ENCODE measurements at regions not wholly inside any gene's neighbourhood (a gene's known extent, or its start where the extent isn't known, plus 50 kb on each side); places are given as distances from the start of the nearest gene placed in this dataset.

GRCh38 chr4:125546272-125546671 lies 231.5 kb downstream of the FAT4 start:
- Histone ChIP-seq H3K4me3 (ENCODE audit: low read depth in 1 of 3, low read length in 3 of 3) (no peak overlapping the region), H3K27ac (ENCODE audit: low read depth in 1 of 2, low read length in 2 of 2) (no peak overlapping the region), H3K4me1 (ENCODE audit: control insufficient read depth in 4 of 4, insufficient read depth in 4 of 4, low read length in 3 of 4) (no peaks in the 10 kb centered on the region), H3K9me3 (ENCODE audit: control insufficient read depth in 4 of 4, low read length in 3 of 4) (peaks cover 1 to 6% (median 5%) of the 10 kb centered on the region in 4 donors), H3K36me3 (ENCODE audit: control insufficient read depth in 4 of 4, insufficient read depth in 3 of 4, low read depth in 1 of 4, low read length in 3 of 4) (no peaks in the 10 kb centered on the region), H3K9ac (ENCODE audit: low read depth in 1 of 2, low read length in 2 of 2) (no peak overlapping the region), H3K27me3 (ENCODE audit: control insufficient read depth in 4 of 4, insufficient read depth in 4 of 4, low read length in 3 of 4) (no peaks in the 10 kb centered on the region)
- TF ChIP-seq SP1 (IDR thresholded peaks at IDR 0.05), result no peak
- no peak for TF ChIP-seq GABPA (IDR thresholded peaks at IDR 0.05 in 1 of 2, conservative IDR thresholded peaks at IDR 0.05 in 1 of 2)
- TF ChIP-seq HNF4G (IDR thresholded peaks at IDR 0.05), result no peak
- no peak for TF ChIP-seq EGR1 (IDR thresholded peaks at IDR 0.05; ENCODE audit: low read depth in 2 of 2)
- no peak for TF ChIP-seq FOXA1 (IDR thresholded peaks at IDR 0.05)
- no peak for TF ChIP-seq HNF4A (conservative IDR thresholded peaks at IDR 0.05)
- no peak for TF ChIP-seq JUND (IDR thresholded peaks at IDR 0.05)
- no peak for TF ChIP-seq TAF1 (conservative IDR thresholded peaks at IDR 0.05)
- TF ChIP-seq, protein P1, sequence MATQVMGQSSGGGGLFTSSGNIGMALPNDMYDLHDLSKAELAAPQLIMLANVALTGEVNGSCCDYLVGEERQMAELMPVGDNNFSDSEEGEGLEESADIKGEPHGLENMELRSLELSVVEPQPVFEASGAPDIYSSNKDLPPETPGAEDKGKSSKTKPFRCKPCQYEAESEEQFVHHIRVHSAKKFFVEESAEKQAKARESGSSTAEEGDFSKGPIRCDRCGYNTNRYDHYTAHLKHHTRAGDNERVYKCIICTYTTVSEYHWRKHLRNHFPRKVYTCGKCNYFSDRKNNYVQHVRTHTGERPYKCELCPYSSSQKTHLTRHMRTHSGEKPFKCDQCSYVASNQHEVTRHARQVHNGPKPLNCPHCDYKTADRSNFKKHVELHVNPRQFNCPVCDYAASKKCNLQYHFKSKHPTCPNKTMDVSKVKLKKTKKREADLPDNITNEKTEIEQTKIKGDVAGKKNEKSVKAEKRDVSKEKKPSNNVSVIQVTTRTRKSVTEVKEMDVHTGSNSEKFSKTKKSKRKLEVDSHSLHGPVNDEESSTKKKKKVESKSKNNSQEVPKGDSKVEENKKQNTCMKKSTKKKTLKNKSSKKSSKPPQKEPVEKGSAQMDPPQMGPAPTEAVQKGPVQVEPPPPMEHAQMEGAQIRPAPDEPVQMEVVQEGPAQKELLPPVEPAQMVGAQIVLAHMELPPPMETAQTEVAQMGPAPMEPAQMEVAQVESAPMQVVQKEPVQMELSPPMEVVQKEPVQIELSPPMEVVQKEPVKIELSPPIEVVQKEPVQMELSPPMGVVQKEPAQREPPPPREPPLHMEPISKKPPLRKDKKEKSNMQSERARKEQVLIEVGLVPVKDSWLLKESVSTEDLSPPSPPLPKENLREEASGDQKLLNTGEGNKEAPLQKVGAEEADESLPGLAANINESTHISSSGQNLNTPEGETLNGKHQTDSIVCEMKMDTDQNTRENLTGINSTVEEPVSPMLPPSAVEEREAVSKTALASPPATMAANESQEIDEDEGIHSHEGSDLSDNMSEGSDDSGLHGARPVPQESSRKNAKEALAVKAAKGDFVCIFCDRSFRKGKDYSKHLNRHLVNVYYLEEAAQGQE (IDR thresholded peaks at IDR 0.05), result no peak
- no peak for TF ChIP-seq RAD21 (IDR thresholded peaks at IDR 0.05)
- TF ChIP-seq, protein P2, sequence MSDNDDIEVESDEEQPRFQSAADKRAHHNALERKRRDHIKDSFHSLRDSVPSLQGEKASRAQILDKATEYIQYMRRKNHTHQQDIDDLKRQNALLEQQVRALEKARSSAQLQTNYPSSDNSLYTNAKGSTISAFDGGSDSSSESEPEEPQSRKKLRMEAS (IDR thresholded peaks at IDR 0.05), result no peak
- no peak for TF ChIP-seq RXRA (IDR thresholded peaks at IDR 0.05)
- no peak for DNase-seq (ENCODE audit: low spot score)
- WGBS, result 95% methylated on average over 15 of the region's 15 CpGs

DNA sequence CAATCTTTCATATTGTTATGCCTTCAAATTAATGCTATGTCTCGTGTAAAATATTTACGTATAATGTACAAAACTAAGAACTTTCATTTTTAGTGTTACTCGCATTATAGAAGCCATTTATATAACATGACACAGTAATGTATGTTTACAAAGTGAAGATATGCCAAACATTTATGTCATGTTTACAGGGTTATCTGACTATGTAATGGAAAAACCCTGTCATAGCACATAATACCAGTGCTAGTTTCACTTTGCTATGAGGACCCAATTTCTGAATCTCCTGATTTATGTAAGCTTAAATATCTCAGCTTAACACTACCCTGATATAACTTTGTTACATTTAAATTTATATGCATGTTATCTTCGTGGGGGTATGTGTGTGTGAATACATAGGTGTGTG lies 233.1 kb downstream of the FAT4 start:
- Histone ChIP-seq H3K27ac (ENCODE audit: low read depth in 1 of 2, low read length in 2 of 2) (no peak overlapping the region), H3K9me3 (ENCODE audit: control insufficient read depth in 4 of 4, low read length in 3 of 4) (peaks cover 1 to 6% (median 5%) of the 10 kb centered on the region in 4 donors), H3K4me1 (ENCODE audit: control insufficient read depth in 4 of 4, insufficient read depth in 4 of 4, low read length in 3 of 4) (no peaks in the 10 kb centered on the region), H3K27me3 (ENCODE audit: control insufficient read depth in 4 of 4, insufficient read depth in 4 of 4, low read length in 3 of 4) (no peaks in the 10 kb centered on the region), H3K4me3 (ENCODE audit: low read depth in 1 of 3, low read length in 3 of 3) (no peak overlapping the region), H3K36me3 (ENCODE audit: control insufficient read depth in 4 of 4, insufficient read depth in 3 of 4, low read depth in 1 of 4, low read length in 3 of 4) (no peaks in the 10 kb centered on the region), H3K9ac (ENCODE audit: low read depth in 1 of 2, low read length in 2 of 2) (no peak overlapping the region)
- WGBS, result 79% methylated on average over 4 of the region's 4 CpGs
- no peak for DNase-seq (ENCODE audit: low spot score)
- no peak for TF ChIP-seq SP1 (IDR thresholded peaks at IDR 0.05)
- peak in 1 of 2 donors; percentile 18 for TF ChIP-seq JUND (IDR thresholded peaks at IDR 0.05)

DNA sequence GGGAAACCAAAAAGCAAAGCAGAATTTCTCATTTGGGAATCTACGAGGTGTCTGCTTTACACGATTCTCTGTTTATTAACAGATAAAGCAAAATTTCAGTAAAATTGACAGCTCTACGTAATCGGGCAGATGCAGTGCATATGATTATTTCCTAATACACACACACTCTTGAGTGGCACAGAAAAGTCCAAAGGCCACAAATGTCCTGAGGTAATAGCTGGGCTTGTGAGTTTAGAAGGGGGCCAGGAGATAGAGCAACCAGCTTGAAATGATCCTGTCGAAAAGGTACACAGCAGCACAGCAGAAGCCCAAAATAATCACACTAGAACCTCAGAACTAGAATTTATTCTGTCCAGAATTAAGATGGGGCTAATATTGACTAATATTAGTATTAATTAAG lies 236.0 kb downstream of the FAT4 start:
- Histone ChIP-seq H3K4me1 (ENCODE audit: control insufficient read depth in 4 of 4, insufficient read depth in 4 of 4, low read length in 3 of 4) (no peaks in the 10 kb centered on the region), H3K27ac (ENCODE audit: low read depth in 1 of 2, low read length in 2 of 2) (no peak overlapping the region), H3K36me3 (ENCODE audit: control insufficient read depth in 4 of 4, insufficient read depth in 3 of 4, low read depth in 1 of 4, low read length in 3 of 4) (no peaks in the 10 kb centered on the region), H3K9ac (ENCODE audit: low read depth in 1 of 2, low read length in 2 of 2) (no peak overlapping the region), H3K9me3 (ENCODE audit: control insufficient read depth in 4 of 4, low read length in 3 of 4) (peaks cover 1 to 6% (median 5%) of the 10 kb centered on the region in 4 donors), H3K4me3 (ENCODE audit: low read depth in 1 of 3, low read length in 3 of 3) (no peak overlapping the region), H3K27me3 (ENCODE audit: control insufficient read depth in 4 of 4, insufficient read depth in 4 of 4, low read length in 3 of 4) (no peaks in the 10 kb centered on the region)
- 35% methylated on average over 5 of the region's 5 CpGs for WGBS
- DNase-seq (ENCODE audit: low spot score), result no peak
- TF ChIP-seq FOXA2 (IDR thresholded peaks at IDR 0.05) (no peak), HNF4A (conservative IDR thresholded peaks at IDR 0.05) (peak; percentile 5 to 80), JUND (IDR thresholded peaks at IDR 0.05) (no peak), SP1 (IDR thresholded peaks at IDR 0.05) (peak; percentile 59), NR2F2 (IDR thresholded peaks at IDR 0.05) (no peak), RXRA (IDR thresholded peaks at IDR 0.05) (no peak), EGR1 (IDR thresholded peaks at IDR 0.05; ENCODE audit: low read depth in 2 of 2) (no peak), RAD21 (IDR thresholded peaks at IDR 0.05) (peak in 1 of 2 donors; percentile 20), FOXA1 (IDR thresholded peaks at IDR 0.05) (no peak), YY1 (IDR thresholded peaks at IDR 0.05) (no peak)
- TF ChIP-seq, protein P1 (IDR thresholded peaks at IDR 0.05), result no peak
- TF ChIP-seq, protein P3, sequence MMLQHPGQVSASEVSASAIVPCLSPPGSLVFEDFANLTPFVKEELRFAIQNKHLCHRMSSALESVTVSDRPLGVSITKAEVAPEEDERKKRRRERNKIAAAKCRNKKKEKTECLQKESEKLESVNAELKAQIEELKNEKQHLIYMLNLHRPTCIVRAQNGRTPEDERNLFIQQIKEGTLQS (IDR thresholded peaks at IDR 0.05), result no peak
- TF ChIP-seq, protein P4, sequence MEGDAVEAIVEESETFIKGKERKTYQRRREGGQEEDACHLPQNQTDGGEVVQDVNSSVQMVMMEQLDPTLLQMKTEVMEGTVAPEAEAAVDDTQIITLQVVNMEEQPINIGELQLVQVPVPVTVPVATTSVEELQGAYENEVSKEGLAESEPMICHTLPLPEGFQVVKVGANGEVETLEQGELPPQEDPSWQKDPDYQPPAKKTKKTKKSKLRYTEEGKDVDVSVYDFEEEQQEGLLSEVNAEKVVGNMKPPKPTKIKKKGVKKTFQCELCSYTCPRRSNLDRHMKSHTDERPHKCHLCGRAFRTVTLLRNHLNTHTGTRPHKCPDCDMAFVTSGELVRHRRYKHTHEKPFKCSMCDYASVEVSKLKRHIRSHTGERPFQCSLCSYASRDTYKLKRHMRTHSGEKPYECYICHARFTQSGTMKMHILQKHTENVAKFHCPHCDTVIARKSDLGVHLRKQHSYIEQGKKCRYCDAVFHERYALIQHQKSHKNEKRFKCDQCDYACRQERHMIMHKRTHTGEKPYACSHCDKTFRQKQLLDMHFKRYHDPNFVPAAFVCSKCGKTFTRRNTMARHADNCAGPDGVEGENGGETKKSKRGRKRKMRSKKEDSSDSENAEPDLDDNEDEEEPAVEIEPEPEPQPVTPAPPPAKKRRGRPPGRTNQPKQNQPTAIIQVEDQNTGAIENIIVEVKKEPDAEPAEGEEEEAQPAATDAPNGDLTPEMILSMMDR (IDR thresholded peaks at IDR 0.05; ENCODE audit: low read depth, low read length, missing input control), result no peak
